AG04450 (cell line): ENCODE measurements at regions not wholly inside any gene's neighbourhood (a gene's known extent, or its start where the extent isn't known, plus 50 kb on each side); places are given as distances from the start of the nearest gene placed in this dataset.

Experiments
- CTCF ChIA-PET: fragments of 300-600, 350-600 bp; formaldehyde crosslinking; extraction: SDS; loops from one replicate; lab custom pipeline; 2022; ENCODE audit warnings: antibody characterized with exemption, inconsistent platforms; lab: Charles Lee
- POLR2A ChIA-PET: fragments of 350-600 bp; formaldehyde crosslinking; extraction: SDS; loops from one replicate; lab custom pipeline; 2021; ENCODE audit warnings: antibody characterized with exemption, inconsistent platforms; lab: Yijun Ruan, JAX
- DNase-seq: peaks from one replicate; pipeline ENCODE4 v3.0.0-alpha.2; 2011; ENCODE audit warnings: low read depth, low spot score
- H3K27ac ChIP-seq: one replicate; pipeline ENCODE4 v1.5.1; 2012; ENCODE audit warnings: low read depth, low read length, control low read depth
- H3K27me3 ChIP-seq: one replicate; pipeline ENCODE4 v1.6.0; 2012; ENCODE audit warnings: low read length; ENCODE audit not compliant: control insufficient read depth, insufficient read depth
- H3K4me3 ChIP-seq: 2 replicates; pipeline ENCODE4 v1.5.1; 2011; ENCODE audit warnings: mild to moderate bottlenecking, low read depth, low read length, control low read depth
- H3K9me3 ChIP-seq: 2 replicates; pipeline ENCODE4 v1.5.1; 2012; ENCODE audit warnings: low read length; ENCODE audit not compliant: control insufficient read depth, insufficient read depth
- CTCF ChIP-seq: IDR thresholded peaks from 2 replicates; pipeline ENCODE4 v1.5.1; 2011; ENCODE audit warnings: low read depth, low read length, control low read depth, inconsistent platforms

GRCh38 chr5:62956597-62956996 is 378.0 kb downstream of the LRRC70 start:
- Histone ChIP-seq H3K27me3 (no peaks in the 10 kb centered on the region), H3K4me3 (no peak overlapping the region), H3K9me3 (0 out of 2 replicates have a peak, but pooled peaks cover 3% of the 10 kb centered on the region), H3K27ac (no peak overlapping the region)
- no peak for TF ChIP-seq CTCF
- no peak for DNase-seq
- ChIA-PET POLR2A (no interaction called here), CTCF (no interaction called here)

DNA sequence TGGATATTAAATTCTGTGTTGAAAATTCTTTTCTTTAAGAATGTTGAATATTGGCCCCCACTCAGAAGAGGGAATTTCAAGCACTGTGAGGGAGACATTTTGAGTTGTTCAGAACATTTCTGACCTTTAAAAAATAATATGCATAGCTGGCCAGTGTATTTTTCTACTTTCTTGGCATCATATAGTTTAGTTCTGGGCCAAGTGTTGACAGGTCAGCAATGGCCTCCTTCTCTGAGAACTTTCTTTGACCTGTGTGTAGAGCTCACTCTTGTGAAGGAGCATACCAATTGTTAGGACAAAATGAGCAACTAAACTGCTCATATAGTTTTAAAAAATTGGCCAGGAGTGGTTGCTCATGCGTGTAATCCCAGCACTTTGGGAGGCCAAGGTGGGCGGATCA is 376.0 kb downstream of the LRRC70 start:
- no peak overlapping the region for H3K27ac ChIP-seq
- CTCF ChIA-PET = no interaction called here
- no peak overlapping the region for H3K4me3 ChIP-seq
- POLR2A ChIA-PET = no interaction called here
- TF ChIP-seq CTCF = no peak
- H3K27me3 ChIP-seq = no peaks in the 10 kb centered on the region
- 0 out of 2 replicates have a peak, but pooled peaks cover 3% of the 10 kb centered on the region for H3K9me3 ChIP-seq
- no peak for DNase-seq

DNA sequence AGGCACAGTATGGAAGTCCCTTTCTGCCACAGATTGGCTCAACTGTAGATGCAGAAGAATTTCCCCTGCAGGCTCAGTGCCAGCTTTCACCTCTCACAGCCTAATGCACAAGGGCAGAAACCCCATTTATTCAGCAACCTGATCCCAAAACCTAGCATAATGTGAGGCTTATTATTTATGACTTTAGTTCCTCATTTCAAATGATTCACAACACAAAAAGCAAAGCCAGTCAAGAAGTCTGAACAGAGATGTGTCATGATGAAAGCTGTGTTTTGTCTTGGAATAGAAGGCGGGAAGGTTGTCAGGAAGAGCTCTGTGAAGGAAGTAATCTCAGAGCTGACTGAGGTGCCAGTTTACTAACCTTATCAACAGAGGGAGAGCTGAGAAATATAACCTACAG is 369.7 kb downstream of the LRRC70 start:
- no peak overlapping the region for H3K4me3 ChIP-seq
- H3K27me3 ChIP-seq = no peaks in the 10 kb centered on the region
- no peak for DNase-seq
- POLR2A ChIA-PET = no interaction called here
- TF ChIP-seq CTCF = no peak
- CTCF ChIA-PET = no interaction called here
- no peak overlapping the region for H3K27ac ChIP-seq
- H3K9me3 ChIP-seq = peaks cover 7% of the 10 kb centered on the region; the same call in 1 of the 2 replicates

GRCh38 chr5:62942384-62942783 is 363.8 kb downstream of the LRRC70 start:
- POLR2A ChIA-PET = no interaction called here
- CTCF ChIA-PET = no interaction called here
- no peak for TF ChIP-seq CTCF
- Histone ChIP-seq H3K27me3 (no peaks in the 10 kb centered on the region), H3K4me3 (no peak overlapping the region), H3K9me3 (peaks cover 7% of the 10 kb centered on the region; the same call in 1 of the 2 replicates), H3K27ac (no peak overlapping the region)
- DNase-seq = no peak

DNA sequence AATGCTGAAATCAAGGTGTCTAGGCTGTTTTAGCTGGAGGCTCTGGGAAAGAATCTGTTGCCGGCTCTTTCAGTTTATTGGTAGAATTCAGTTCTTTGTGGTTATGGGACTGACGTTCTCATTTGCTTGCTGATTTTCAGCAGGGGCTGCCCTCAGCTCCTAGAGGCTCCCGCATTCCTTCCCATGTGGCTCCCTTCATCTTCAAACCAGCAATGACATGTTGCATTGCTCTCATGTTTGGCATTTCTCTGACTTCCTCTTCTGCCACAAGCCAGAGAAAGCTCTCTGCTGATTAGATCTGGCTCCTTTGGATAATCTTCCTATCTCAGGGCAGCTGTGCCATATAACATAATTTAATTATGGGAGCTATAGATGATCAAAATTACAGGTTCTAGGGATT is 360.3 kb downstream of the LRRC70 start:
- POLR2A ChIA-PET = no interaction called here
- DNase-seq = no peak
- H3K27me3 ChIP-seq = no peaks in the 10 kb centered on the region
- no peak overlapping the region for H3K27ac ChIP-seq
- TF ChIP-seq CTCF = no peak
- CTCF ChIA-PET = interaction anchor here (0.6 kb wide), 1 partner anchor 476 kb away, joined by 3 read pairs; no protein-coding TSS in a partner anchor
- H3K9me3 ChIP-seq = no peaks in the 10 kb centered on the region; the same call in 1 of the 2 replicates
- no peak overlapping the region for H3K4me3 ChIP-seq
